DMS153 (cell line): ENCODE measurements at regions not wholly inside any gene's neighbourhood (a gene's known extent, or its start where the extent isn't known, plus 50 kb on each side); places are given as distances from the start of the nearest gene placed in this dataset.
A peak's percentile ranks its signal among the peaks of the same experiment; 100 is the strongest.

ENCODE experiments used
- DNase-seq: peaks from one replicate; lab custom pipeline; 2025; lab: John Stamatoyannopoulos, UW

GRCh38 chr6:149217466-149217888, 100.0 kb upstream of the TAB2 start:
- DNase-seq, result no peak

- no peak for DNase-seq
Measured at GRCh38 chr6:149218471-149218870, 99.0 kb upstream of the TAB2 start.

- no peak for DNase-seq
Measured at GRCh38 chr6:149218915-149219314, 98.6 kb upstream of the TAB2 start.

- no peak for DNase-seq
Measured at GRCh38 chr6:149220882-149221773, 96.4 kb upstream of the TAB2 start.

- DNase-seq, result no peak
Measured at GRCh38 chr6:149221774-149222070, 95.8 kb upstream of the TAB2 start.

GRCh38 chr6:149223120-149223903, 94.2 kb upstream of the TAB2 start:
- DNase-seq, result no peak

GRCh38 chr6:149223904-149224351, 93.6 kb upstream of the TAB2 start:
- DNase-seq, result no peak

- DNase-seq, result no peak
Measured at GRCh38 chr6:149224399-149224798, 93.1 kb upstream of the TAB2 start.

- DNase-seq, result no peak
Measured at GRCh38 chr6:149225370-149225769, 92.1 kb upstream of the TAB2 start.

- DNase-seq, result no peak
Measured at GRCh38 chr6:149225946-149226345, 91.6 kb upstream of the TAB2 start.

GRCh38 chr6:149227796-149228195, 89.7 kb upstream of the TAB2 start:
- DNase-seq, result no peak

GRCh38 chr6:149228311-149228955, 89.1 kb upstream of the TAB2 start:
- no peak for DNase-seq

GRCh38 chr6:149229096-149229495, 88.4 kb upstream of the TAB2 start:
- DNase-seq, result no peak

GRCh38 chr6:149230712-149231460, 86.6 kb upstream of the TAB2 start:
- no peak for DNase-seq

GRCh38 chr6:149231778-149232177, 85.7 kb upstream of the TAB2 start:
- DNase-seq, result no peak

- DNase-seq, result peak; percentile 92
Measured at GRCh38 chr6:149233056-149233715, 84.3 kb upstream of the TAB2 start.

- DNase-seq, result no peak
Measured at GRCh38 chr6:149234051-149234962, 83.2 kb upstream of the TAB2 start.

- peak; percentile 50 for DNase-seq
Measured at GRCh38 chr6:149235130-149235561, 82.4 kb upstream of the TAB2 start.

- peak; percentile 50 for DNase-seq
Measured at GRCh38 chr6:149236589-149236988, 80.9 kb upstream of the TAB2 start.

- no peak for DNase-seq
Measured at GRCh38 chr6:149237464-149237863, 80.0 kb upstream of the TAB2 start.
